ENCODE measurements at regions not wholly inside any gene's neighbourhood (a gene's known extent, or its start where the extent isn't known, plus 50 kb on each side); places are given as distances from the start of the nearest gene placed in this dataset.

GRCh38 chr11:109597336-109597735 lies 175.3 kb downstream of the C11orf87 start:
- Histone ChIP-seq H2BK15ac (replicated peaks; ENCODE audit: low read depth) (no peak overlapping the region), H3K27ac (ENCODE audit: low read depth, low read length) (no peak overlapping the region), H3K23ac (ENCODE audit: low read length) (no peak overlapping the region), H3K4ac (ENCODE audit: low read depth, low read length) (no peak overlapping the region), H3K79me2 (ENCODE audit: control insufficient read depth, insufficient read depth, low read length) (no peaks in the 10 kb centered on the region), H3K79me1 (ENCODE audit: low read length) (no peaks in the 10 kb centered on the region), H3K4me1 (ENCODE audit: control insufficient read depth, low read depth, low read length) (no peaks in the 10 kb centered on the region), H2BK120ac (ENCODE audit: low read depth, low read length) (no peak overlapping the region), H2AK5ac (ENCODE audit: low read length) (no peak overlapping the region), H3K18ac (ENCODE audit: low read length) (no peak overlapping the region), H3K27me3 (ENCODE audit: insufficient read depth, low read length, poor library complexity) (no peaks in the 10 kb centered on the region), H4K8ac (ENCODE audit: low read depth, low read length) (no peak overlapping the region), H3K9ac (ENCODE audit: low read length) (no peak overlapping the region), H3K4me2 (ENCODE audit: low read length) (no peak overlapping the region), H3K4me3 (ENCODE audit: low read length) (no peak overlapping the region), H3K36me3 (ENCODE audit: control insufficient read depth, insufficient read depth, low read length) (no peaks in the 10 kb centered on the region), H4K5ac (ENCODE audit: low read length) (no peak overlapping the region), H2BK5ac (ENCODE audit: low read length) (no peak overlapping the region), H3K56ac (ENCODE audit: low read length) (no peak overlapping the region)
- no peak for DNase-seq
- WGBS (ENCODE audit: extremely low coverage, insufficient coverage, low lambda C conversion rate), result no CpG with 5 or more reads among the region's 4 CpGs

- no peak overlapping the region for H3K4me2 ChIP-seq (ENCODE audit: low read length)
- H3K4ac ChIP-seq (ENCODE audit: low read depth, low read length), result no peak overlapping the region
- H2AK5ac ChIP-seq (ENCODE audit: low read length), result no peak overlapping the region
- no peak overlapping the region for H3K23ac ChIP-seq (ENCODE audit: low read length)
- H3K4me1 ChIP-seq (ENCODE audit: control insufficient read depth, low read depth, low read length), result no peaks in the 10 kb centered on the region
- no peak overlapping the region for H4K8ac ChIP-seq (ENCODE audit: low read depth, low read length)
- H4K5ac ChIP-seq (ENCODE audit: low read length), result no peak overlapping the region
- H3K9ac ChIP-seq (ENCODE audit: low read length), result no peak overlapping the region
- no CpG with 5 or more reads among the region's 3 CpGs for WGBS (ENCODE audit: extremely low coverage, insufficient coverage, low lambda C conversion rate)
- no peaks in the 10 kb centered on the region for H3K79me2 ChIP-seq (ENCODE audit: control insufficient read depth, insufficient read depth, low read length)
- H3K18ac ChIP-seq (ENCODE audit: low read length), result no peak overlapping the region
- H3K4me3 ChIP-seq (ENCODE audit: low read length), result no peak overlapping the region
- H3K56ac ChIP-seq (ENCODE audit: low read length), result no peak overlapping the region
- H3K27me3 ChIP-seq (ENCODE audit: insufficient read depth, low read length, poor library complexity), result no peaks in the 10 kb centered on the region
- H2BK120ac ChIP-seq (ENCODE audit: low read depth, low read length), result no peak overlapping the region
- peak; percentile 6 for DNase-seq
- H3K79me1 ChIP-seq (ENCODE audit: low read length), result no peaks in the 10 kb centered on the region
- H3K36me3 ChIP-seq (ENCODE audit: control insufficient read depth, insufficient read depth, low read length), result no peaks in the 10 kb centered on the region
- no peak overlapping the region for H3K27ac ChIP-seq (ENCODE audit: low read depth, low read length)
- no peak overlapping the region for H2BK15ac ChIP-seq (replicated peaks; ENCODE audit: low read depth)
- no peak overlapping the region for H2BK5ac ChIP-seq (ENCODE audit: low read length)
These were observed 182.8 kb downstream of the C11orf87 start for GRCh38 chr11:109604481-109605400.

- Histone ChIP-seq H3K23ac (ENCODE audit: low read length) (no peak overlapping the region), H3K18ac (ENCODE audit: low read length) (no peak overlapping the region), H3K56ac (ENCODE audit: low read length) (no peak overlapping the region), H3K4ac (ENCODE audit: low read depth, low read length) (no peak overlapping the region), H3K4me1 (ENCODE audit: control insufficient read depth, low read depth, low read length) (no peaks in the 10 kb centered on the region), H2BK5ac (ENCODE audit: low read length) (no peak overlapping the region), H2AK5ac (ENCODE audit: low read length) (no peak overlapping the region), H3K27ac (ENCODE audit: low read depth, low read length) (no peak overlapping the region), H2BK15ac (replicated peaks; ENCODE audit: low read depth) (no peak overlapping the region), H3K27me3 (ENCODE audit: insufficient read depth, low read length, poor library complexity) (no peaks in the 10 kb centered on the region), H3K79me2 (ENCODE audit: control insufficient read depth, insufficient read depth, low read length) (no peaks in the 10 kb centered on the region), H3K4me3 (ENCODE audit: low read length) (no peak overlapping the region), H4K5ac (ENCODE audit: low read length) (no peak overlapping the region), H3K4me2 (ENCODE audit: low read length) (no peak overlapping the region), H3K79me1 (ENCODE audit: low read length) (no peaks in the 10 kb centered on the region), H2BK120ac (ENCODE audit: low read depth, low read length) (no peak overlapping the region), H3K9ac (ENCODE audit: low read length) (no peak overlapping the region), H3K36me3 (ENCODE audit: control insufficient read depth, insufficient read depth, low read length) (no peaks in the 10 kb centered on the region), H4K8ac (ENCODE audit: low read depth, low read length) (no peak overlapping the region)
- no CpG with 5 or more reads among the region's 1 CpG for WGBS (ENCODE audit: extremely low coverage, insufficient coverage, low lambda C conversion rate)
- DNase-seq, result no peak
These were observed 184.3 kb downstream of the C11orf87 start for GRCh38 chr11:109606256-109606655.

GRCh38 chr11:109609454-109610185 lies 187.6 kb downstream of the C11orf87 start:
- Histone ChIP-seq H3K9ac (ENCODE audit: low read length) (no peak overlapping the region), H3K56ac (ENCODE audit: low read length) (no peak overlapping the region), H3K36me3 (ENCODE audit: control insufficient read depth, insufficient read depth, low read length) (no peaks in the 10 kb centered on the region), H3K23ac (ENCODE audit: low read length) (no peak overlapping the region), H2BK120ac (ENCODE audit: low read depth, low read length) (no peak overlapping the region), H2BK15ac (replicated peaks; ENCODE audit: low read depth) (no peak overlapping the region), H3K18ac (ENCODE audit: low read length) (no peak overlapping the region), H3K27me3 (ENCODE audit: insufficient read depth, low read length, poor library complexity) (no peaks in the 10 kb centered on the region), H3K4me3 (ENCODE audit: low read length) (no peak overlapping the region), H3K79me2 (ENCODE audit: control insufficient read depth, insufficient read depth, low read length) (no peaks in the 10 kb centered on the region), H2BK5ac (ENCODE audit: low read length) (no peak overlapping the region), H4K5ac (ENCODE audit: low read length) (no peak overlapping the region), H3K79me1 (ENCODE audit: low read length) (no peaks in the 10 kb centered on the region), H4K8ac (ENCODE audit: low read depth, low read length) (no peak overlapping the region), H3K27ac (ENCODE audit: low read depth, low read length) (no peak overlapping the region), H2AK5ac (ENCODE audit: low read length) (no peak overlapping the region), H3K4me2 (ENCODE audit: low read length) (no peak overlapping the region), H3K4ac (ENCODE audit: low read depth, low read length) (no peak overlapping the region), H3K4me1 (ENCODE audit: control insufficient read depth, low read depth, low read length) (no peaks in the 10 kb centered on the region)
- WGBS (ENCODE audit: extremely low coverage, insufficient coverage, low lambda C conversion rate), result no CpG with 5 or more reads among the region's 1 CpG
- DNase-seq, result no peak

GRCh38 chr11:109612496-109612895 lies 190.5 kb downstream of the C11orf87 start:
- no peak overlapping the region for H3K18ac ChIP-seq (ENCODE audit: low read length)
- no peaks in the 10 kb centered on the region for H3K27me3 ChIP-seq (ENCODE audit: insufficient read depth, low read length, poor library complexity)
- no peak overlapping the region for H2BK120ac ChIP-seq (ENCODE audit: low read depth, low read length)
- no peak for DNase-seq
- H4K8ac ChIP-seq (ENCODE audit: low read depth, low read length), result no peak overlapping the region
- H2BK5ac ChIP-seq (ENCODE audit: low read length), result no peak overlapping the region
- no peaks in the 10 kb centered on the region for H3K36me3 ChIP-seq (ENCODE audit: control insufficient read depth, insufficient read depth, low read length)
- H2BK15ac ChIP-seq (replicated peaks; ENCODE audit: low read depth), result no peak overlapping the region
- H3K4ac ChIP-seq (ENCODE audit: low read depth, low read length), result no peak overlapping the region
- no peak overlapping the region for H3K56ac ChIP-seq (ENCODE audit: low read length)
- no peak overlapping the region for H2AK5ac ChIP-seq (ENCODE audit: low read length)
- H4K5ac ChIP-seq (ENCODE audit: low read length), result no peak overlapping the region
- no peak overlapping the region for H3K27ac ChIP-seq (ENCODE audit: low read depth, low read length)
- H3K4me2 ChIP-seq (ENCODE audit: low read length), result no peak overlapping the region
- no peaks in the 10 kb centered on the region for H3K79me1 ChIP-seq (ENCODE audit: low read length)
- no peaks in the 10 kb centered on the region for H3K79me2 ChIP-seq (ENCODE audit: control insufficient read depth, insufficient read depth, low read length)
- H3K9ac ChIP-seq (ENCODE audit: low read length), result no peak overlapping the region
- no peaks in the 10 kb centered on the region for H3K4me1 ChIP-seq (ENCODE audit: control insufficient read depth, low read depth, low read length)
- WGBS (ENCODE audit: extremely low coverage, insufficient coverage, low lambda C conversion rate), result no CpG with 5 or more reads among the region's 3 CpGs
- H3K4me3 ChIP-seq (ENCODE audit: low read length), result no peak overlapping the region
- no peak overlapping the region for H3K23ac ChIP-seq (ENCODE audit: low read length)

Data from mesendoderm (in vitro differentiated cells).